ENCODE measurements at regions not wholly inside any gene's neighbourhood (a gene's known extent, or its start where the extent isn't known, plus 50 kb on each side); places are given as distances from the start of the nearest gene placed in this dataset.

- TF ChIP-seq, protein P1, sequence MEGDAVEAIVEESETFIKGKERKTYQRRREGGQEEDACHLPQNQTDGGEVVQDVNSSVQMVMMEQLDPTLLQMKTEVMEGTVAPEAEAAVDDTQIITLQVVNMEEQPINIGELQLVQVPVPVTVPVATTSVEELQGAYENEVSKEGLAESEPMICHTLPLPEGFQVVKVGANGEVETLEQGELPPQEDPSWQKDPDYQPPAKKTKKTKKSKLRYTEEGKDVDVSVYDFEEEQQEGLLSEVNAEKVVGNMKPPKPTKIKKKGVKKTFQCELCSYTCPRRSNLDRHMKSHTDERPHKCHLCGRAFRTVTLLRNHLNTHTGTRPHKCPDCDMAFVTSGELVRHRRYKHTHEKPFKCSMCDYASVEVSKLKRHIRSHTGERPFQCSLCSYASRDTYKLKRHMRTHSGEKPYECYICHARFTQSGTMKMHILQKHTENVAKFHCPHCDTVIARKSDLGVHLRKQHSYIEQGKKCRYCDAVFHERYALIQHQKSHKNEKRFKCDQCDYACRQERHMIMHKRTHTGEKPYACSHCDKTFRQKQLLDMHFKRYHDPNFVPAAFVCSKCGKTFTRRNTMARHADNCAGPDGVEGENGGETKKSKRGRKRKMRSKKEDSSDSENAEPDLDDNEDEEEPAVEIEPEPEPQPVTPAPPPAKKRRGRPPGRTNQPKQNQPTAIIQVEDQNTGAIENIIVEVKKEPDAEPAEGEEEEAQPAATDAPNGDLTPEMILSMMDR (IDR thresholded peaks at IDR 0.05; ENCODE audit: low read depth, low read length): no peak
- no peak for TF ChIP-seq EZH2phosphoT487 (IDR thresholded peaks at IDR 0.05; ENCODE audit: low read depth)
Observed at GRCh38 chr17:14434506-14434905, 133.6 kb downstream of the HS3ST3B1 start.
